CD14-positive monocyte (primary cell): ENCODE measurements at regions not wholly inside any gene's neighbourhood (a gene's known extent, or its start where the extent isn't known, plus 50 kb on each side); places are given as distances from the start of the nearest gene placed in this dataset.

Source experiments
- DNase-seq, 3 donors: peaks; one replicate each; pipeline ENCODE4 v3.0.0-alpha.2; 2011 to 2022
- H2AFZ ChIP-seq: 2 replicates; pipeline ENCODE4 v1.6.0; 2012; ENCODE audit warnings: mild to moderate bottlenecking, low read depth, low read length, inconsistent platforms; ENCODE audit not compliant: insufficient read depth, poor library complexity, severe bottlenecking
- H3K27ac ChIP-seq, 2 donors: 1 replicate in 1 of 2; 2 replicates in 1 of 2; pipeline ENCODE4 v1.5.1; 2012 to 2013; ENCODE audit warnings: low read length in 2 of 2, control low read depth in 1 of 2, inconsistent platforms in 1 of 2, low read depth in 1 of 2, mild to moderate bottlenecking in 1 of 2
- H3K27me3 ChIP-seq, 2 donors: one replicate each; pipeline versions ENCODE4 v1.6.0 to v1.6.1; 2011 to 2013; ENCODE audit warnings: low read length in 2 of 2; ENCODE audit not compliant: control insufficient read depth in 2 of 2, insufficient read depth in 2 of 2
- H3K36me3 ChIP-seq, 2 donors: replicated peaks in 1 of 2; 1 replicate in 1 of 2; 2 replicates in 1 of 2; pipeline versions ENCODE4 v1.5.1 to v1.6.1; 2012 to 2013; ENCODE audit warnings: low read length in 2 of 2, control low read depth in 1 of 2, inconsistent platforms in 1 of 2, mild to moderate bottlenecking in 1 of 2; ENCODE audit not compliant: insufficient read depth in 2 of 2, control insufficient read depth in 1 of 2
- H3K4me1 ChIP-seq, 2 donors: 1 replicate in 1 of 2; 2 replicates in 1 of 2; pipeline versions ENCODE4 v1.5.1 to v1.6.1; 2012 to 2013; ENCODE audit warnings: low read length in 2 of 2, control low read depth in 1 of 2, inconsistent platforms in 1 of 2, mild to moderate bottlenecking in 1 of 2, moderate library complexity in 1 of 2; ENCODE audit not compliant: insufficient read depth in 2 of 2, control insufficient read depth in 1 of 2
- H3K4me2 ChIP-seq: replicated peaks from 2 replicates; pipeline ENCODE3; 2012; ENCODE audit warnings: low read length, moderate library complexity, mild to moderate bottlenecking; ENCODE audit not compliant: poor library complexity, severe bottlenecking; ENCODE audit errors: extremely low read depth
- H3K4me3 ChIP-seq, 3 experiments: fragments of 200-600 bp in 1 of 3; sonication (generic) in 1 of 3; replicated peaks in 1 of 3; 1 replicate in 2 of 3; 2 replicates in 1 of 3; pipeline ENCODE4 v1.5.1; 2011 to 2013; ENCODE audit warnings: low read length in 3 of 3, mild to moderate bottlenecking in 3 of 3, control low read depth in 2 of 3, low read depth in 2 of 3, inconsistent platforms in 1 of 3, moderate library complexity in 1 of 3
- H3K79me2 ChIP-seq: 2 replicates; pipeline ENCODE4 v1.6.0; 2012; ENCODE audit warnings: mild to moderate bottlenecking, control low read depth, inconsistent platforms, low read length, moderate library complexity; ENCODE audit not compliant: insufficient read depth
- H3K9ac ChIP-seq: 2 replicates; pipeline ENCODE4 v1.6.0; 2017; ENCODE audit warnings: low read length, mild to moderate bottlenecking; ENCODE audit not compliant: insufficient read depth, poor library complexity, severe bottlenecking
- H3K9me3 ChIP-seq, 2 donors: replicated peaks in 1 of 2; 1 replicate in 1 of 2; 2 replicates in 1 of 2; pipeline versions ENCODE4 v1.5.1 to v1.6.1; 2012 to 2013; ENCODE audit warnings: low read length in 2 of 2, control low read depth in 1 of 2; ENCODE audit not compliant: control insufficient read depth in 1 of 2, insufficient read depth in 1 of 2
- H4K20me1 ChIP-seq: 2 replicates; pipeline ENCODE4 v1.6.0; 2012; ENCODE audit warnings: mild to moderate bottlenecking, low read length, control low read depth, moderate library complexity; ENCODE audit not compliant: insufficient read depth
- H3K27ac Mint-ChIP-seq, 7 donors: one replicate each; pipeline ENCODE4 v1.8.0; 2020; ENCODE audit warnings: mild to moderate bottlenecking in 7 of 7, mixed read lengths in 7 of 7, moderate library complexity in 6 of 7, inconsistent platforms in 2 of 7
- H3K27me3 Mint-ChIP-seq, 3 donors: one replicate each; pipeline ENCODE4 v1.8.0; 2021 to 2022; ENCODE audit warnings: low read depth in 3 of 3, mild to moderate bottlenecking in 3 of 3, mixed read lengths in 3 of 3, moderate library complexity in 3 of 3, inconsistent platforms in 1 of 3
- H3K36me3 Mint-ChIP-seq, 2 donors: one replicate each; pipeline ENCODE4 v1.8.0; 2020; ENCODE audit warnings: mixed read lengths in 2 of 2, inconsistent platforms in 1 of 2, mild to moderate bottlenecking in 1 of 2
- H3K4me1 Mint-ChIP-seq: one replicate; pipeline ENCODE4 v1.8.0; 2020; ENCODE audit warnings: mild to moderate bottlenecking, mixed read lengths
- H3K4me3 Mint-ChIP-seq, 2 donors: one replicate each; pipeline ENCODE4 v1.8.0; 2020; ENCODE audit warnings: mild to moderate bottlenecking in 2 of 2, mixed read lengths in 2 of 2, moderate library complexity in 1 of 2
- H3K9me3 Mint-ChIP-seq, 7 donors: one replicate each; pipeline ENCODE4 v1.8.0; 2020 to 2022; ENCODE audit warnings: mixed read lengths in 7 of 7, mild to moderate bottlenecking in 6 of 7, moderate library complexity in 6 of 7, inconsistent platforms in 2 of 7
- WGBS: methylation state at CpG from one replicate; pipeline ENCODE4 v1.1.5; 2013; ENCODE audit warnings: missing lambda C conversion rate; ENCODE audit not compliant: insufficient coverage; 5-methylcytosine and 5-hydroxymethylcytosine counted together
- intact Hi-C, 2 donors: fragments of 100-400 bp; cut with micrococcal nuclease; formaldehyde crosslinking; loops; one replicate each; pipeline versions ENCODE4 v1.15.0 to v1.15.1; 2023
- TF ChIP-seq, protein P1 (sequence below): fragments of 200-600 bp; IDR thresholded peaks from one replicate; pipeline ENCODE4 v1.8.0; 2022; ENCODE audit warnings: antibody characterized with exemption, mild to moderate bottlenecking

DNA sequence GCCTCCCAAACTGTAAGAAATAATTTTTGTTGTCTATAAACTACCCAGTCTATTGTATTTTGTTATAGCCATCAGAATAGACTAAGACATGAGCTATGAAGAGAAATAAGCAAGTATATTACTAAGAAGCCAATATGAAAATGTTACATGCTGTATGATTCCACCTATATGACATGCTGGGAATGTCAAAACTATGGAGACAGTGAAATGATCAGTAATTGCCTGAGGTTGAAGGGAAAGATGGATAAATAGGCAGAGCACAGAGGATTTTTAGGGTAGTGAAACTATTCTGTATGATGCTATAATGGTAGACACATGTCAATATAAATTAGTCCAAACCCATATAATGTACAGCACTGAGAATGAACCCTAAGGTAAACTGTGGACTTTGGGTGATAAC lies 261.3 kb upstream of the PCDH15 start:
- H3K4me1 Mint-ChIP-seq = no peaks in the 10 kb centered on the region
- Histone ChIP-seq H3K36me3 (no peaks in the 10 kb centered on the region), H3K27ac (no peak overlapping the region), H4K20me1 (no peaks in the 10 kb centered on the region), H3K9ac (no peak overlapping the region), H3K9me3 (no peaks in the 10 kb centered on the region), H3K4me2 (no peak overlapping the region), H3K27me3 (no peaks in the 10 kb centered on the region), H3K4me1 (no peaks in the 10 kb centered on the region), H2AFZ (no peak overlapping the region), H3K79me2 (no peaks in the 10 kb centered on the region), H3K4me3 (no peak overlapping the region)
- H3K9me3 Mint-ChIP-seq = no peaks in the 10 kb centered on the region
- H3K4me3 Mint-ChIP-seq = no peak overlapping the region
- DNase-seq = no peak
- no peaks in the 10 kb centered on the region for H3K36me3 Mint-ChIP-seq
- H3K27ac Mint-ChIP-seq = no peak overlapping the region
- TF ChIP-seq, protein P1, sequence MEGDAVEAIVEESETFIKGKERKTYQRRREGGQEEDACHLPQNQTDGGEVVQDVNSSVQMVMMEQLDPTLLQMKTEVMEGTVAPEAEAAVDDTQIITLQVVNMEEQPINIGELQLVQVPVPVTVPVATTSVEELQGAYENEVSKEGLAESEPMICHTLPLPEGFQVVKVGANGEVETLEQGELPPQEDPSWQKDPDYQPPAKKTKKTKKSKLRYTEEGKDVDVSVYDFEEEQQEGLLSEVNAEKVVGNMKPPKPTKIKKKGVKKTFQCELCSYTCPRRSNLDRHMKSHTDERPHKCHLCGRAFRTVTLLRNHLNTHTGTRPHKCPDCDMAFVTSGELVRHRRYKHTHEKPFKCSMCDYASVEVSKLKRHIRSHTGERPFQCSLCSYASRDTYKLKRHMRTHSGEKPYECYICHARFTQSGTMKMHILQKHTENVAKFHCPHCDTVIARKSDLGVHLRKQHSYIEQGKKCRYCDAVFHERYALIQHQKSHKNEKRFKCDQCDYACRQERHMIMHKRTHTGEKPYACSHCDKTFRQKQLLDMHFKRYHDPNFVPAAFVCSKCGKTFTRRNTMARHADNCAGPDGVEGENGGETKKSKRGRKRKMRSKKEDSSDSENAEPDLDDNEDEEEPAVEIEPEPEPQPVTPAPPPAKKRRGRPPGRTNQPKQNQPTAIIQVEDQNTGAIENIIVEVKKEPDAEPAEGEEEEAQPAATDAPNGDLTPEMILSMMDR = no peak
- intact Hi-C loops = no loop called here
- H3K27me3 Mint-ChIP-seq = no peaks in the 10 kb centered on the region

GRCh38 chr10:55058800-55059199 lies 257.8 kb upstream of the PCDH15 start:
- DNase-seq = no peak
- Histone ChIP-seq H3K9me3 (peaks cover 0 to 2% of the 10 kb centered on the region in 2 donors), H3K9ac (no peak overlapping the region), H3K27me3 (no peaks in the 10 kb centered on the region), H3K79me2 (no peaks in the 10 kb centered on the region), H3K36me3 (no peaks in the 10 kb centered on the region), H3K4me3 (no peak overlapping the region), H4K20me1 (no peaks in the 10 kb centered on the region), H2AFZ (no peak overlapping the region), H3K4me2 (no peak overlapping the region), H3K27ac (no peak overlapping the region), H3K4me1 (no peaks in the 10 kb centered on the region)
- H3K27ac Mint-ChIP-seq = no peak overlapping the region
- H3K27me3 Mint-ChIP-seq = no peaks in the 10 kb centered on the region
- peaks cover 0 to 3% (median 0%) of the 10 kb centered on the region in 7 donors for H3K9me3 Mint-ChIP-seq
- TF ChIP-seq, protein P1 = no peak
- no peaks in the 10 kb centered on the region for H3K36me3 Mint-ChIP-seq
- 96% methylated on average over 4 of the region's 5 CpGs for WGBS
- H3K4me3 Mint-ChIP-seq = no peak overlapping the region
- no peaks in the 10 kb centered on the region for H3K4me1 Mint-ChIP-seq
- intact Hi-C loops = no loop called here
